Uterus (tissue), 3 donors: ENCODE measurements at regions not wholly inside any gene's neighbourhood (a gene's known extent, or its start where the extent isn't known, plus 50 kb on each side); places are given as distances from the start of the nearest gene placed in this dataset.

Source experiments
- DNase-seq, 2 donors: peaks; one replicate each; pipeline ENCODE4 v3.0.0-alpha.2; 2019 to 2020
- H3K27ac ChIP-seq, 2 donors: fragments of 200-600 bp; sonication (generic); 1 replicate in 1 of 2; 2 replicates in 1 of 2; pipeline ENCODE4 v1.5.1; 2016 to 2018
- H3K27me3 ChIP-seq, 2 donors: fragments of 200-600 bp; sonication (generic); one replicate each; pipeline ENCODE4 v1.5.1; 2018 to 2019; ENCODE audit warnings: control low read depth in 1 of 2
- H3K36me3 ChIP-seq, 2 donors: fragments of 200-600 bp; sonication (generic); one replicate each; pipeline ENCODE4 v1.5.1; 2019; ENCODE audit warnings: control low read depth in 1 of 2
- H3K4me1 ChIP-seq, 2 donors: fragments of 200-600 bp; sonication (generic); one replicate each; pipeline ENCODE4 v1.5.1; 2018 to 2019; ENCODE audit warnings: control low read depth in 1 of 2
- H3K4me3 ChIP-seq, 2 donors: fragments of 200-600 bp; sonication (generic); 1 replicate in 1 of 2; 2 replicates in 1 of 2; pipeline ENCODE4 v1.5.1; 2018 to 2019; ENCODE audit warnings: mild to moderate bottlenecking in 1 of 2
- H3K9me3 ChIP-seq, 2 donors: fragments of 200-600 bp; sonication (generic); one replicate each; pipeline ENCODE4 v1.5.1; 2019; ENCODE audit warnings: control low read depth in 1 of 2
- POLR2A ChIP-seq, 2 donors: fragments of 450-650 bp; IDR thresholded peaks; one replicate each; pipeline ENCODE4 v1.6.1; 2016; ENCODE audit warnings: antibody characterized with exemption in 2 of 2, mild to moderate bottlenecking in 1 of 2, moderate library complexity in 1 of 2
- intact Hi-C: fragments of 100-400 bp; cut with DNase I; formaldehyde crosslinking; loops from one replicate; pipeline ENCODE4 v1.15.1; 2023; ENCODE audit warnings: low total_unique reads
- TF ChIP-seq, protein P1 (sequence below), 4 experiments: fragments of 200-600 bp in 2 of 4; fragments of 450-650 bp in 2 of 4; sonication (generic) in 2 of 4; IDR thresholded peaks; one replicate each; pipeline ENCODE4 v1.5.1; 2016 to 2019; ENCODE audit warnings: antibody characterized with exemption in 4 of 4, mild to moderate bottlenecking in 2 of 4, moderate library complexity in 1 of 4
- donor health status: DM: yes; HTN: yes; CAD: no.

DNA sequence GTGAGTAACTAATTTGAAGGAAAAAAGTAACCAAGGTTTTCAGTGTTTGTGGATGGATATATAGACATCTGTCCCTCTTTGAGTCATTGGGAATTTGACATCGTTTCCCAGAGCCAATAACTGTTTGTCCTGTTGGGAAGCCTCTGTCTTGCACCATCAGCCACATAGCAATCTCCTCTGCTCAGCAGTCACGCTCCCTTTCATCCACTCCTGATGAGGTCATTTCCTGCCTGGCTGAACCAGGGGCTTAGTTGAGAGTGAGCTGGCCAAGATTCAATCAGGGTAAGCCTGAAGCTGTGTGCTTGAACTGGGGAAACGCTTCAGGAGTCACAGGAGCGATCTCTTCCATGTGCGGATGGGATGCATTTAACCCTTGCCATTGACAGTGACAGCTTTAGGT, 121.5 kb upstream of the FOXQ1 start:
- no peak for TF ChIP-seq POLR2A (IDR thresholded peaks at IDR 0.05)
- TF ChIP-seq, protein P1, sequence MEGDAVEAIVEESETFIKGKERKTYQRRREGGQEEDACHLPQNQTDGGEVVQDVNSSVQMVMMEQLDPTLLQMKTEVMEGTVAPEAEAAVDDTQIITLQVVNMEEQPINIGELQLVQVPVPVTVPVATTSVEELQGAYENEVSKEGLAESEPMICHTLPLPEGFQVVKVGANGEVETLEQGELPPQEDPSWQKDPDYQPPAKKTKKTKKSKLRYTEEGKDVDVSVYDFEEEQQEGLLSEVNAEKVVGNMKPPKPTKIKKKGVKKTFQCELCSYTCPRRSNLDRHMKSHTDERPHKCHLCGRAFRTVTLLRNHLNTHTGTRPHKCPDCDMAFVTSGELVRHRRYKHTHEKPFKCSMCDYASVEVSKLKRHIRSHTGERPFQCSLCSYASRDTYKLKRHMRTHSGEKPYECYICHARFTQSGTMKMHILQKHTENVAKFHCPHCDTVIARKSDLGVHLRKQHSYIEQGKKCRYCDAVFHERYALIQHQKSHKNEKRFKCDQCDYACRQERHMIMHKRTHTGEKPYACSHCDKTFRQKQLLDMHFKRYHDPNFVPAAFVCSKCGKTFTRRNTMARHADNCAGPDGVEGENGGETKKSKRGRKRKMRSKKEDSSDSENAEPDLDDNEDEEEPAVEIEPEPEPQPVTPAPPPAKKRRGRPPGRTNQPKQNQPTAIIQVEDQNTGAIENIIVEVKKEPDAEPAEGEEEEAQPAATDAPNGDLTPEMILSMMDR (IDR thresholded peaks at IDR 0.05), result no peak
- Histone ChIP-seq H3K9me3 (no peaks in the 10 kb centered on the region), H3K27ac (no peak overlapping the region), H3K4me1 (no peaks in the 10 kb centered on the region), H3K36me3 (no peaks in the 10 kb centered on the region), H3K4me3 (no peak overlapping the region), H3K27me3 (no peaks in the 10 kb centered on the region)
- intact Hi-C loops, result no loop called here
- DNase-seq, result no peak

DNA sequence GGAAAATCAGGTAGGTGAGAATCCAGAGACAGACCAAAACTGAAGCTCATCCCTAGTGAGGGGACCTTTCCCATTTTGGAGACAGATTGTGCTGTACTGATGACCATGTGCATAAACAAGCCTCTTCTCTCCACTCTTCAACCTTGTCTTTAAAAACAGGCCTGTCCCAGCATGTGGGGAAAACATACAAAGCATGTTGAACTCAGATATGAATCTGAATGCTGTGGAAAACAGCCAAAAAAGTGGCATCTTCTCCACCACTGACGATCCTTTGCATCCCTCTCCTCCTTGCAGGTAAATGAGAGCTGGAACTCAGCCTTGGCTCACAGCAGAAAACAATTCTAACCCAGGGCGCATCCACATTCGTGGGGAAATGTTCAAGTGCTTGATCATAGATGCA, 123.7 kb upstream of the FOXQ1 start:
- H3K36me3 ChIP-seq, result no peaks in the 10 kb centered on the region
- TF ChIP-seq, protein P1 (IDR thresholded peaks at IDR 0.05), result no peak
- TF ChIP-seq POLR2A (IDR thresholded peaks at IDR 0.05), result no peak
- intact Hi-C loops, result no loop called here
- no peaks in the 10 kb centered on the region for H3K27me3 ChIP-seq
- H3K4me1 ChIP-seq, result no peaks in the 10 kb centered on the region
- no peaks in the 10 kb centered on the region for H3K9me3 ChIP-seq
- DNase-seq, result no peak
- no peak overlapping the region for H3K27ac ChIP-seq
- no peak overlapping the region for H3K4me3 ChIP-seq

DNA sequence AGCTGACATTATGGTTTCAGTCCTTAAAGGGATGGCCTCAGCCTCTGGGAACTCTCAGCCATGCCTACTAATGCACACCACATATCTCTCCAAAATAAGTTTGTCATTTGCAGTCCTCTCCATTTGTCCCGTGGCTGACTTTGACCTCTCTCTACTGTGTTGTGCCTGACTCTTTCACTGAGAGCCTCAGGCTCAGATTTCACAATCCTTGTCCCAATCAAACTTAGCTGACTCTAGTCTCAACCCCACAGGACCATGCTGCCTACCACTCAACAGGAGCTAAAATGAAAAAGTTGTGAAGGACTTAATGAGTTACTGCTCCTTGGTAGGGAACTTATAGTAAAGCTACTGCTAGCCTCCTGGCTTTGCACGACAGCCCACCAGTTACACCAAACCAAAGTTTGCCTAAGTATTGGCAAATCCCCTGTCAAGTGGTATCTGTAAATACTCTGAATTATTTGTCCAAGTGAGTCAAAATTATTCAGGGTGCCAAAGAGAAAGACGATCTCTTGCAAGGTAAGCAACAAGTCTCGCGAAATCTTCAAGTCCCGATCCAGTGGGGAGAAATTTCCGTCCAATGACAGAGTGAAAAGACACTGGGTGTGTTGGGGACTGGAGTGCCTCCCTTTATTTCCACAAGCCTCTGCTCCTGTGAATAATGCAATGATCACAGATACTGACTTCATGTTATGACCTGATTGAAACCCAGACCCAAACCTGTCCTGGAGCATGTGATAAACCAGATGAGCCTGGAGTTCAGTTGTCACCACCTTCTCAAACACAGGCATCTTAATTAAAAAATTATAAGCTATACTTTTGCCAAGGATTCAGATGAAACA, 124.4 kb upstream of the FOXQ1 start:
- no peaks in the 10 kb centered on the region for H3K4me1 ChIP-seq
- no peak overlapping the region for H3K4me3 ChIP-seq
- DNase-seq, result no peak
- no peak overlapping the region for H3K27ac ChIP-seq
- H3K36me3 ChIP-seq, result no peaks in the 10 kb centered on the region
- TF ChIP-seq POLR2A (IDR thresholded peaks at IDR 0.05), result no peak
- TF ChIP-seq, protein P1 (IDR thresholded peaks at IDR 0.05), result no peak
- H3K9me3 ChIP-seq, result no peaks in the 10 kb centered on the region
- no peaks in the 10 kb centered on the region for H3K27me3 ChIP-seq
- intact Hi-C loops, result no loop called here

DNA sequence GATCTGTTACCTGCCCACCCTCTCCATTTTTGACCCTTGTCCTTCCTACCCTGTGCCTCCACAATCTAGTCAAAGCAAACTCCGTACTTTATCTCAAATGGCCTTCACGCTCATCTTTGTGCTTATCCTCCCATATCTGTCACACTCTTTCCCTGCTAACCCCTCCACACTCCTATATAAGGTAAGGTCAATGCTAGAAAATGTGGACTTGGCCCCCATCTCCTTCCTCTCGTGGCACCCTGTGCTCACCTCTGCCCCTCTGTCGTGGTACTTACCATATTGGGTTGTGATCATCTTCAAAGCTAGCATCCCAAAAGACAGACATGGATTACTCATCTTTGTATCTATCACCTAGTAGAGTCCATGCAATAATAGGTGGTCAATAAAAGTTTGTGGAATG, 127.6 kb upstream of the FOXQ1 start:
- intact Hi-C loops, result no loop called here
- Histone ChIP-seq H3K27me3 (no peaks in the 10 kb centered on the region), H3K9me3 (no peaks in the 10 kb centered on the region), H3K4me3 (no peak overlapping the region), H3K4me1 (no peaks in the 10 kb centered on the region), H3K27ac (no peak overlapping the region), H3K36me3 (no peaks in the 10 kb centered on the region)
- DNase-seq, result no peak
- TF ChIP-seq, protein P1 (IDR thresholded peaks at IDR 0.05), result no peak
- no peak for TF ChIP-seq POLR2A (IDR thresholded peaks at IDR 0.05)

DNA sequence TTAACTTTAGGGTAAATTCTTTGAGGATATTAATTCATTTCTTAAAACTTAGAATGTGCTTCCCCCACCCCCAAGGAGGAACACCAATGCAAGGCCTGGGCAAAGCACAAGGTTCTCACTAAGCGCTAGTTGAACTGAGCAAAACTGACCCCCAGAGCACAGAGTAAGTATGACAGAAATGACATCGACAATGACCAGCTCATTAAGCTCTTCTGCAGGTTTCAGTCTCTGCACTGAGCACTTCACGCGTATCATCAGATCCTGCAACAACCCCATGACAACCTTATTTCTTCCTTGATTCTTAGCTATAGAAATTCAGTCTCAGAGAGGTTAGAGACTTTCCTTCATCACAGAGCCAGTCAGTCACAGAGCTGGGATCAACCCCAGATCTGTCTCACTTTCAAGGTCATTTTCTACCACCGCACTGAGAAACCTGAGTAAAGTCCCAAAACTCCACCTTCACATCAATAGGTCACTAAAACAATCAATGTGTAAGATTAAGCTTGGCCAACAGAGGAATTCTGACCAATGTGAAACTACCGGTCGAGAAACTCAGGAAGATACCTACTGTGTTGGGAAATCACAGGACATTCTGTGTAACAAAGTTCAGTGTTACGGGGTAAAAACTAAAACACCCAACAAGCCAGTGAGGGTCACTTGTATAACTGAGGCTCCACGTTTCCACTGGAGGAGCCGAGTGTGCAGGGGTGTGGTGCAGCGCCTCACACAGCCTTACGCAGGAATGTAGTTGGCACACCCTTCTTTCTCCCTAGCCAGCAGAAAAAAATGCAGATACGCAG, 129.0 kb upstream of the FOXQ1 start:
- Histone ChIP-seq H3K4me3 (no peak overlapping the region), H3K27me3 (no peaks in the 10 kb centered on the region), H3K4me1 (no peaks in the 10 kb centered on the region), H3K36me3 (no peaks in the 10 kb centered on the region), H3K9me3 (no peaks in the 10 kb centered on the region), H3K27ac (no peak overlapping the region)
- intact Hi-C loops, result no loop called here
- TF ChIP-seq, protein P1 (IDR thresholded peaks at IDR 0.05), result no peak
- no peak for TF ChIP-seq POLR2A (IDR thresholded peaks at IDR 0.05)
- no peak for DNase-seq
